D721Med (cell line): ENCODE measurements at regions not wholly inside any gene's neighbourhood (a gene's known extent, or its start where the extent isn't known, plus 50 kb on each side); places are given as distances from the start of the nearest gene placed in this dataset.

ENCODE experiments used
- DNase-seq: peaks from one replicate; pipeline ENCODE4 v3.0.0; 2011; ENCODE audit warnings: low spot score; ENCODE audit not compliant: insufficient read length
- FAIRE-seq: peaks from 2 replicates; lab custom pipeline; 2011; peaks lifted over from hg19 to GRCh38; lab: Jason Lieb, UNC
- CTCF ChIP-seq: IDR thresholded peaks from 2 replicates; pipeline ENCODE4 v1.5.1; 2012; ENCODE audit warnings: mild to moderate bottlenecking, control low read depth; ENCODE audit not compliant: insufficient read depth; ENCODE audit errors: missing control alignments

- no peak for DNase-seq
- FAIRE-seq = no peak
- TF ChIP-seq CTCF = no peak
Observed at GRCh38 chrX:20435913-20436312, 169.2 kb upstream of the RPS6KA3 start.

GRCh38 chrX:20434986-20435385 lies 168.3 kb upstream of the RPS6KA3 start:
- FAIRE-seq (no peak), DNase-seq (no peak)
- TF ChIP-seq CTCF = no peak

- FAIRE-seq (no peak), DNase-seq (no peak)
- TF ChIP-seq CTCF = no peak
Observed at GRCh38 chrX:20433388-20433775, 166.7 kb upstream of the RPS6KA3 start.

- no peak for DNase-seq
Observed at GRCh38 chrX:20432746-20433387, 166.2 kb upstream of the RPS6KA3 start.

GRCh38 chrX:20432048-20432447 lies 165.3 kb upstream of the RPS6KA3 start:
- FAIRE-seq = no peak
- DNase-seq = no peak
- TF ChIP-seq CTCF = no peak

More at GRCh38 chrX:20432746-20433387, 166.2 kb upstream of the RPS6KA3 start:
- no peak for FAIRE-seq
- TF ChIP-seq CTCF = no peak

- TF ChIP-seq CTCF = no peak
- FAIRE-seq = no peak
Observed at GRCh38 chrX:20431486-20431885, 164.8 kb upstream of the RPS6KA3 start.

GRCh38 chrX:20427173-20427770 lies 160.6 kb upstream of the RPS6KA3 start:
- FAIRE-seq = no peak
- DNase-seq = no peak
- no peak for TF ChIP-seq CTCF

More at GRCh38 chrX:20431486-20431885, 164.8 kb upstream of the RPS6KA3 start:
- DNase-seq = no peak
